SK-N-SH treated with all-trans-retinoic acid at 6 μM for 48 hours (cell line): ENCODE measurements at regions not wholly inside any gene's neighbourhood (a gene's known extent, or its start where the extent isn't known, plus 50 kb on each side); places are given as distances from the start of the nearest gene placed in this dataset.

Experiments used
- ARNTL ChIP-seq: fragments of 450-650 bp; formaldehyde crosslinking; IDR thresholded peaks from 2 replicates; pipeline ENCODE4 v1.5.0; 2020; ENCODE audit warnings: low read depth, mild to moderate bottlenecking, moderate library complexity, borderline replicate concordance
- PATZ1 ChIP-seq: fragments of 250-450 bp; sonication (Bioruptor Pico); IDR thresholded peaks from 2 replicates; pipeline ENCODE4 v1.8.0; 2020; ENCODE audit warnings: mild to moderate bottlenecking, moderate library complexity, borderline replicate concordance
- POU6F1 ChIP-seq: fragments of 250-450 bp; sonication (Bioruptor Pico); IDR thresholded peaks from 2 replicates; pipeline ENCODE4 v1.8.0; 2021; ENCODE audit warnings: low read depth, mild to moderate bottlenecking, moderate library complexity, borderline replicate concordance

GRCh38 chr13:77831866-77832265 is 86.8 kb downstream of the EDNRB start:
- TF ChIP-seq POU6F1 (no peak), ARNTL (CRISPR knock-in tag) (no peak), PATZ1 (CRISPR knock-in tag) (no peak)
